H9 (cell line): ENCODE measurements at regions not wholly inside any gene's neighbourhood (a gene's known extent, or its start where the extent isn't known, plus 50 kb on each side); places are given as distances from the start of the nearest gene placed in this dataset.
A peak's percentile ranks its signal among the peaks of the same experiment; 100 is the strongest.

ENCODE experiments used
- DNase-seq: peaks from one replicate; pipeline ENCODE4 v3.0.0-alpha.2; 2017
- H2AFZ ChIP-seq: one replicate; pipeline ENCODE4 v1.6.1; 2013; ENCODE audit warnings: mild to moderate bottlenecking, low read length, control low read depth, moderate library complexity
- H2AK5ac ChIP-seq: 2 replicates; pipeline ENCODE4 v1.6.1; 2013; ENCODE audit warnings: low read length, control low read depth, mixed read lengths; ENCODE audit not compliant: insufficient read length
- H2BK120ac ChIP-seq: one replicate; pipeline ENCODE4 v1.6.1; 2013; ENCODE audit warnings: low read depth, mild to moderate bottlenecking, low read length, control low read depth, inconsistent platforms; ENCODE audit not compliant: poor library complexity, severe bottlenecking
- H2BK12ac ChIP-seq: 2 replicates; pipeline ENCODE4 v1.6.1; 2013; ENCODE audit warnings: low read length, control low read depth, mixed read lengths, low read depth; ENCODE audit not compliant: insufficient read length
- H2BK15ac ChIP-seq: 2 replicates; pipeline ENCODE4 v1.6.1; 2013; ENCODE audit warnings: low read depth, low read length, control low read depth
- H2BK20ac ChIP-seq: one replicate; pipeline ENCODE4 v1.6.1; 2013; ENCODE audit warnings: low read depth, mild to moderate bottlenecking, low read length, control low read depth, inconsistent platforms; ENCODE audit not compliant: poor library complexity, severe bottlenecking
- H2BK5ac ChIP-seq: 2 replicates; pipeline ENCODE4 v1.6.1; 2013; ENCODE audit warnings: low read length, control low read depth, mixed read lengths; ENCODE audit not compliant: insufficient read length
- H3K14ac ChIP-seq: 2 replicates; pipeline ENCODE4 v1.6.1; 2013; ENCODE audit warnings: low read length, control low read depth; ENCODE audit not compliant: insufficient read depth
- H3K18ac ChIP-seq: 2 replicates; pipeline ENCODE4 v1.6.1; 2013; ENCODE audit warnings: low read depth, mild to moderate bottlenecking, mixed read lengths, low read length, control low read depth; ENCODE audit not compliant: insufficient read length
- H3K23ac ChIP-seq: 2 replicates; pipeline ENCODE4 v1.6.1; 2013; ENCODE audit warnings: low read length, control low read depth, mixed read lengths, low read depth; ENCODE audit not compliant: insufficient read length
- H3K23me2 ChIP-seq: 2 replicates; pipeline ENCODE4 v1.6.1; 2013; ENCODE audit warnings: low read depth, mild to moderate bottlenecking, mixed read lengths, low read length, control low read depth; ENCODE audit not compliant: insufficient read length, poor library complexity, severe bottlenecking
- H3K27ac ChIP-seq: 2 replicates; pipeline ENCODE4 v1.5.1; 2013; ENCODE audit warnings: low read length, control low read depth, mixed read lengths, low read depth; ENCODE audit not compliant: insufficient read length
- H3K27me3 ChIP-seq: 2 replicates; pipeline ENCODE4 v1.6.1; 2013; ENCODE audit warnings: low read length, control low read depth, inconsistent platforms; ENCODE audit not compliant: insufficient read depth
- H3K4ac ChIP-seq: 2 replicates; pipeline ENCODE4 v1.6.1; 2013; ENCODE audit warnings: low read depth, mild to moderate bottlenecking, control low read depth, inconsistent platforms, low read length, moderate library complexity
- H3K4me1 ChIP-seq: 2 replicates; pipeline ENCODE4 v1.6.1; 2013; ENCODE audit warnings: low read length, control low read depth, inconsistent platforms; ENCODE audit not compliant: insufficient read depth
- H3K4me2 ChIP-seq: 2 replicates; pipeline ENCODE4 v1.6.1; 2013; ENCODE audit warnings: low read length, control low read depth, mixed read lengths; ENCODE audit not compliant: insufficient read length, insufficient read depth
- H3K56ac ChIP-seq: 2 replicates; pipeline ENCODE4 v1.6.1; 2013; ENCODE audit warnings: low read depth, mild to moderate bottlenecking, mixed read lengths, low read length, control low read depth; ENCODE audit not compliant: insufficient read length
- H3K79me1 ChIP-seq: 2 replicates; pipeline ENCODE4 v1.6.1; 2013; ENCODE audit warnings: low read depth, mild to moderate bottlenecking, moderate library complexity, low read length, control low read depth, inconsistent platforms; ENCODE audit not compliant: insufficient read depth, poor library complexity, severe bottlenecking
- H3K79me2 ChIP-seq: 2 replicates; pipeline ENCODE4 v1.6.1; 2013; ENCODE audit warnings: low read length, control low read depth, inconsistent platforms; ENCODE audit not compliant: insufficient read depth
- H3K9ac ChIP-seq: 2 replicates; pipeline ENCODE4 v1.6.1; 2013; ENCODE audit warnings: low read length, control low read depth, mixed read lengths; ENCODE audit not compliant: insufficient read length; ENCODE audit errors: extremely low read depth
- H3K9me3 ChIP-seq: one replicate; pipeline ENCODE4 v1.6.1; 2013; ENCODE audit warnings: low read depth, low read length, inconsistent platforms; ENCODE audit not compliant: control insufficient read depth
- H3T11ph ChIP-seq: one replicate; pipeline ENCODE4 v1.6.1; 2013; ENCODE audit warnings: mild to moderate bottlenecking, low read length, control low read depth, inconsistent platforms
- H4K20me1 ChIP-seq: one replicate; pipeline ENCODE4 v1.6.1; 2013; ENCODE audit not compliant: control insufficient read depth, insufficient read length, insufficient read depth
- H4K5ac ChIP-seq: 2 replicates; pipeline ENCODE4 v1.6.1; 2013; ENCODE audit warnings: low read depth, mild to moderate bottlenecking, mixed read lengths, low read length, control low read depth; ENCODE audit not compliant: insufficient read length
- H4K8ac ChIP-seq: replicated peaks from 2 replicates; pipeline ENCODE4 v1.6.1; 2013; ENCODE audit warnings: low read length, control low read depth, mixed read lengths, low read depth; ENCODE audit not compliant: insufficient read length
- H4K91ac ChIP-seq: 2 replicates; pipeline ENCODE4 v1.6.1; 2013; ENCODE audit warnings: low read depth, mild to moderate bottlenecking, moderate library complexity, mixed read lengths, low read length, control low read depth; ENCODE audit not compliant: insufficient read length
- H3K27ac Mint-ChIP-seq, 3 experiments: 2 replicates in 2 of 3; 3 replicates in 1 of 3; pipeline ENCODE4 v1.8.0; 2020 to 2021; ENCODE audit warnings: mixed read lengths in 3 of 3, mild to moderate bottlenecking in 1 of 3, moderate library complexity in 1 of 3
- H3K27me3 Mint-ChIP-seq: 2 replicates; pipeline ENCODE4 v1.8.0; 2021; ENCODE audit warnings: low read depth, mild to moderate bottlenecking, moderate library complexity, mixed read lengths
- H3K36me3 Mint-ChIP-seq, 3 experiments: 2 replicates in 2 of 3; 3 replicates in 1 of 3; pipeline ENCODE4 v1.8.0; 2020 to 2021; ENCODE audit warnings: low read depth in 3 of 3, mixed read lengths in 3 of 3; ENCODE audit not compliant: insufficient read depth in 1 of 3
- H3K4me1 Mint-ChIP-seq, 2 experiments: 2 replicates each; pipeline ENCODE4 v1.8.0; 2020; ENCODE audit warnings: mixed read lengths in 2 of 2
- H3K4me3 Mint-ChIP-seq, 2 experiments: 2 replicates in 1 of 2; 3 replicates in 1 of 2; pipeline ENCODE4 v1.8.0; 2020 to 2021; ENCODE audit warnings: mild to moderate bottlenecking in 2 of 2, mixed read lengths in 2 of 2, moderate library complexity in 1 of 2
- H3K9me3 Mint-ChIP-seq, 2 experiments: 2 replicates in 1 of 2; 3 replicates in 1 of 2; pipeline ENCODE4 v1.8.0; 2020; ENCODE audit warnings: mild to moderate bottlenecking in 2 of 2, mixed read lengths in 2 of 2, moderate library complexity in 1 of 2
- WGBS: extraction: QIAGEN DNeasy Blood & Tissue Kit; methylation state at CpG from one replicate; pipeline ENCODE4 v1.1.7; 2013; ENCODE audit warnings: missing lambda C conversion rate, low lambda C conversion rate, mixed read lengths; ENCODE audit not compliant: insufficient read length; ENCODE audit errors: extremely low coverage; 5-methylcytosine and 5-hydroxymethylcytosine counted together
- TF ChIP-seq, protein P1 (sequence below): fragments of 200-600 bp; sonication (generic); conservative IDR thresholded peaks from 3 replicates; pipeline ENCODE4 v1.8.0; 2021; ENCODE audit warnings: antibody characterized with exemption, mild to moderate bottlenecking

DNA sequence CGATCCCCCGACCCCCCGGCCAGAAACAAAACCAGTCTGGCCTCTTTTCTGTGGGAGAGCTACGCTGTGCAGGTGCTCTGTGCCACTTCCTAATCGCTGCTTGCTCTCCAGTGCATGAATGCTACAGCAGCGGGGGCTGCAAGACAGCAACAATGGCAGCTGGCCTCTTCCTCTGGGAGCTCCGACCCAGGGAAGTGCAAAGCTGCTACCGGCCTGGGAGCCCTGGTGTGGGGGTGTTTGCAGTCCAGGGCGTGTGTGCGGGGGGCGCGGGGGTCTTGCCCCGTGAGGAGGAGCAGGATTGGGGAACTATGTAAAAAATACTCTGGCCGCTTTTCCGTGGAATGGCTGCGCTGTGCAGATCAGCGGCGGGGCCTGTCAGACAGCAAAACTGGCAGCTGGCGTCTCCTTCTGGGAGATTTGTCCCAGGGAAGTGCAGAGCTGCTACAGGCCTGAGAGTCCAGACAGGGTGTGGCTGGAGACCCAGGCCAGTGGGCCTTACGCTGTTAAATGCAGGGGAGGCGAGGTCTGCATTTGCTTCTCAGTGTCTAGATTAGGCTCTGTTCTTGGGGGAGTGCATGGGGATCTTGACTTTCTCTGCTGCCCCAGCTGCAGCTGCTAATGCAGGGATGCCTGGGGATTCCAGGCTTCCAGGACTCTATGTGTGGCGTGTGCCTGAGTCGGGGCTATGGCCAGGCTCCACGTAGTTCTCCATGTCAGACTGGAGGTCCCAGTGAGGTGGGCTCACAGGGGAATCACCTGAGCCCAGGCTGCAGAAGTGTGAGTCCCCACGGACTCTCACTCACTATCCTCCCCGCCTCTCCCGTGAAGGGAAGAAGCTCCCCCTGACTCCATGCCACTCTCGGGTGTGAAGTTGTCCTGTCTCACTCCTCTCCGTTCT, 344.5 kb downstream of the AEBP2 start:
- H3K27ac ChIP-seq: no peak overlapping the region
- H2BK120ac ChIP-seq: no peak overlapping the region
- H3K4me1 ChIP-seq: peaks cover 5% of the 10 kb centered on the region
- no peak overlapping the region for H2BK15ac ChIP-seq
- no peak overlapping the region for H2AK5ac ChIP-seq
- H3T11ph ChIP-seq: no peak overlapping the region
- H4K5ac ChIP-seq: no peak overlapping the region
- H3K79me2 ChIP-seq: no peaks in the 10 kb centered on the region
- no peak overlapping the region for H3K23ac ChIP-seq
- H3K9me3 Mint-ChIP-seq: peaks cover 0 to 2% of the 10 kb centered on the region in 2 experiments; a peak in 1 of 5 replicates
- no peak overlapping the region for H2BK20ac ChIP-seq
- no peak overlapping the region; the same call in 1 of the 2 replicates for H3K14ac ChIP-seq
- H2BK5ac ChIP-seq: no peak overlapping the region
- H4K91ac ChIP-seq: no peak overlapping the region
- H3K27me3 ChIP-seq: no peaks in the 10 kb centered on the region; the same call in 1 of the 2 replicates
- H4K8ac ChIP-seq: no peak overlapping the region
- TF ChIP-seq, protein P1, sequence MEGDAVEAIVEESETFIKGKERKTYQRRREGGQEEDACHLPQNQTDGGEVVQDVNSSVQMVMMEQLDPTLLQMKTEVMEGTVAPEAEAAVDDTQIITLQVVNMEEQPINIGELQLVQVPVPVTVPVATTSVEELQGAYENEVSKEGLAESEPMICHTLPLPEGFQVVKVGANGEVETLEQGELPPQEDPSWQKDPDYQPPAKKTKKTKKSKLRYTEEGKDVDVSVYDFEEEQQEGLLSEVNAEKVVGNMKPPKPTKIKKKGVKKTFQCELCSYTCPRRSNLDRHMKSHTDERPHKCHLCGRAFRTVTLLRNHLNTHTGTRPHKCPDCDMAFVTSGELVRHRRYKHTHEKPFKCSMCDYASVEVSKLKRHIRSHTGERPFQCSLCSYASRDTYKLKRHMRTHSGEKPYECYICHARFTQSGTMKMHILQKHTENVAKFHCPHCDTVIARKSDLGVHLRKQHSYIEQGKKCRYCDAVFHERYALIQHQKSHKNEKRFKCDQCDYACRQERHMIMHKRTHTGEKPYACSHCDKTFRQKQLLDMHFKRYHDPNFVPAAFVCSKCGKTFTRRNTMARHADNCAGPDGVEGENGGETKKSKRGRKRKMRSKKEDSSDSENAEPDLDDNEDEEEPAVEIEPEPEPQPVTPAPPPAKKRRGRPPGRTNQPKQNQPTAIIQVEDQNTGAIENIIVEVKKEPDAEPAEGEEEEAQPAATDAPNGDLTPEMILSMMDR: no peak
- H2BK12ac ChIP-seq: no peak overlapping the region
- H3K4ac ChIP-seq: no peak overlapping the region
- no peak overlapping the region for H2AFZ ChIP-seq
- H3K23me2 ChIP-seq: no peaks in the 10 kb centered on the region
- H3K79me1 ChIP-seq: no peaks in the 10 kb centered on the region
- H3K4me3 Mint-ChIP-seq: peak overlapping the region in 1 of 2 experiments; percentile 47; a peak in 3 of 5 replicates
- H3K4me2 ChIP-seq: peak overlapping the region; percentile 20
- H3K36me3 Mint-ChIP-seq: peaks cover 0 to 4% (median 0%) of the 10 kb centered on the region in 3 experiments; a peak in 3 of 7 replicates
- no peak overlapping the region for H3K56ac ChIP-seq
- WGBS: no CpG with 5 or more reads among the region's 29 CpGs
- DNase-seq: peak; percentile 60
- no peak overlapping the region for H3K18ac ChIP-seq
- H3K9me3 ChIP-seq: no peaks in the 10 kb centered on the region
- peaks cover 3% of the 10 kb centered on the region for H4K20me1 ChIP-seq
- no peak overlapping the region for H3K9ac ChIP-seq
- H3K27ac Mint-ChIP-seq: peak overlapping the region; percentile 50 to 85 (median 58); a peak in 4 of 7 replicates
- no peaks in the 10 kb centered on the region for H3K27me3 Mint-ChIP-seq
- H3K4me1 Mint-ChIP-seq: peaks cover 15 to 29% of the 10 kb centered on the region in 2 experiments
